22Rv1 (cell line): ENCODE measurements at regions not wholly inside any gene's neighbourhood (a gene's known extent, or its start where the extent isn't known, plus 50 kb on each side); places are given as distances from the start of the nearest gene placed in this dataset.

ENCODE experiments used
- ZFX ChIP-seq: fragments of 450-650 bp; IDR thresholded peaks from 2 replicates; pipeline ENCODE4 v1.6.1; 2017; ENCODE audit warnings: antibody characterized with exemption, borderline replicate concordance
- TF ChIP-seq, protein P1 (sequence below): fragments of 450-650 bp; IDR thresholded peaks from 2 replicates; pipeline ENCODE4 v1.5.1; 2017; ENCODE audit warnings: mild to moderate bottlenecking

- TF ChIP-seq, protein P1, sequence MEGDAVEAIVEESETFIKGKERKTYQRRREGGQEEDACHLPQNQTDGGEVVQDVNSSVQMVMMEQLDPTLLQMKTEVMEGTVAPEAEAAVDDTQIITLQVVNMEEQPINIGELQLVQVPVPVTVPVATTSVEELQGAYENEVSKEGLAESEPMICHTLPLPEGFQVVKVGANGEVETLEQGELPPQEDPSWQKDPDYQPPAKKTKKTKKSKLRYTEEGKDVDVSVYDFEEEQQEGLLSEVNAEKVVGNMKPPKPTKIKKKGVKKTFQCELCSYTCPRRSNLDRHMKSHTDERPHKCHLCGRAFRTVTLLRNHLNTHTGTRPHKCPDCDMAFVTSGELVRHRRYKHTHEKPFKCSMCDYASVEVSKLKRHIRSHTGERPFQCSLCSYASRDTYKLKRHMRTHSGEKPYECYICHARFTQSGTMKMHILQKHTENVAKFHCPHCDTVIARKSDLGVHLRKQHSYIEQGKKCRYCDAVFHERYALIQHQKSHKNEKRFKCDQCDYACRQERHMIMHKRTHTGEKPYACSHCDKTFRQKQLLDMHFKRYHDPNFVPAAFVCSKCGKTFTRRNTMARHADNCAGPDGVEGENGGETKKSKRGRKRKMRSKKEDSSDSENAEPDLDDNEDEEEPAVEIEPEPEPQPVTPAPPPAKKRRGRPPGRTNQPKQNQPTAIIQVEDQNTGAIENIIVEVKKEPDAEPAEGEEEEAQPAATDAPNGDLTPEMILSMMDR, result no peak
- no peak for TF ChIP-seq ZFX
Observed at GRCh38 chr4:84291969-84292368, 207.1 kb downstream of the NKX6-1 start.
